Loucy (cell line): ENCODE measurements at regions not wholly inside any gene's neighbourhood (a gene's known extent, or its start where the extent isn't known, plus 50 kb on each side); places are given as distances from the start of the nearest gene placed in this dataset.

Experiments
- CTCF ChIP-seq: fragments of 200-600 bp; sonication (generic); conservative IDR thresholded peaks from 2 replicates; pipeline ENCODE4 v1.5.1; 2014; ENCODE audit warnings: mild to moderate bottlenecking, antibody characterized with exemption, low read length
- EZH2phosphoT487 ChIP-seq: fragments of 200-600 bp; IDR thresholded peaks from 2 replicates; pipeline ENCODE4 v1.6.1; 2018; ENCODE audit warnings: antibody characterized with exemption, mild to moderate bottlenecking, moderate library complexity, borderline replicate concordance

- no peak for TF ChIP-seq CTCF
- TF ChIP-seq EZH2phosphoT487 = no peak
These were observed 724.5 kb downstream of the NCAM2 start for GRCh38 chr21:21722731-21723130.
